ENCODE measurements at regions not wholly inside any gene's neighbourhood (a gene's known extent, or its start where the extent isn't known, plus 50 kb on each side); places are given as distances from the start of the nearest gene placed in this dataset.
"Not testable (repeated sequence)": the region's sequence is repeated elsewhere in the genome, so short reads cannot be mapped to it uniquely, and the experiment has no call there.

- Mint-ChIP-seq H3K27ac (no peak overlapping the region), H3K4me3 (no peak overlapping the region), H3K4me1 (no peaks in the 10 kb centered on the region), H3K9me3 (peaks cover 0 to 2% (median 0%) of the 10 kb centered on the region in 5 donors), H3K36me3 (no peaks in the 10 kb centered on the region), H3K27me3 (peaks cover 9 to 13% of the 10 kb centered on the region in 2 donors)
- H3K36me3 ChIP-seq (ENCODE audit: insufficient read depth, low read length), result no peaks in the 10 kb centered on the region
- DNase-seq, result no peak
- ChIA-PET CTCF (no interaction called here), POLR2A (no interaction called here)
- H3K4me3 ChIP-seq (ENCODE audit: low read length), result no peak overlapping the region
- no peaks in the 10 kb centered on the region for H3K4me1 ChIP-seq (ENCODE audit: insufficient read depth, low read length)
- no peaks in the 10 kb centered on the region for H3K9me3 ChIP-seq (ENCODE audit: low read length)
- H3K27me3 ChIP-seq (ENCODE audit: insufficient read depth, low read length, poor library complexity, severe bottlenecking), result no peaks in the 10 kb centered on the region
- H3K27ac ChIP-seq (ENCODE audit: low read depth, low read length), result no peak overlapping the region
These were observed 64.7 kb upstream of the HABP2 start for GRCh38 chr10:113488186-113488585.

GRCh38 chr10:113489522-113489921 lies 63.3 kb upstream of the HABP2 start:
- H3K9me3 ChIP-seq (ENCODE audit: low read length); POLR2A ChIA-PET; DNase-seq; H3K4me3 ChIP-seq (ENCODE audit: low read length); H3K4me1 ChIP-seq (ENCODE audit: insufficient read depth, low read length); H3K36me3 ChIP-seq (ENCODE audit: insufficient read depth, low read length); CTCF ChIA-PET; H3K27me3 Mint-ChIP-seq; H3K27ac Mint-ChIP-seq; H3K4me1 Mint-ChIP-seq; H3K27me3 ChIP-seq (ENCODE audit: insufficient read depth, low read length, poor library complexity, severe bottlenecking); H3K4me3 Mint-ChIP-seq; H3K36me3 Mint-ChIP-seq; H3K27ac ChIP-seq (ENCODE audit: low read depth, low read length); H3K9me3 Mint-ChIP-seq: not testable (repeated sequence)

GRCh38 chr10:113491967-113492565 lies 60.8 kb upstream of the HABP2 start:
- H3K4me3 ChIP-seq (ENCODE audit: low read length), result no peak overlapping the region
- no peaks in the 10 kb centered on the region for H3K27me3 ChIP-seq (ENCODE audit: insufficient read depth, low read length, poor library complexity, severe bottlenecking)
- Mint-ChIP-seq H3K27me3 (peaks cover 2 to 13% of the 10 kb centered on the region in 2 donors), H3K36me3 (no peaks in the 10 kb centered on the region), H3K27ac (no peak overlapping the region), H3K4me3 (no peak overlapping the region), H3K9me3 (peaks cover 0 to 2% (median 0%) of the 10 kb centered on the region in 5 donors), H3K4me1 (no peaks in the 10 kb centered on the region)
- no peak overlapping the region for H3K27ac ChIP-seq (ENCODE audit: low read depth, low read length)
- ChIA-PET CTCF (no interaction called here), POLR2A (no interaction called here)
- H3K36me3 ChIP-seq (ENCODE audit: insufficient read depth, low read length), result no peaks in the 10 kb centered on the region
- DNase-seq, result no peak
- no peaks in the 10 kb centered on the region for H3K4me1 ChIP-seq (ENCODE audit: insufficient read depth, low read length)
- H3K9me3 ChIP-seq (ENCODE audit: low read length), result no peaks in the 10 kb centered on the region

GRCh38 chr10:113493195-113493594 lies 59.7 kb upstream of the HABP2 start:
- Histone ChIP-seq H3K4me1 (ENCODE audit: insufficient read depth, low read length) (no peaks in the 10 kb centered on the region), H3K36me3 (ENCODE audit: insufficient read depth, low read length) (no peaks in the 10 kb centered on the region), H3K4me3 (ENCODE audit: low read length) (no peak overlapping the region), H3K9me3 (ENCODE audit: low read length) (no peaks in the 10 kb centered on the region), H3K27ac (ENCODE audit: low read depth, low read length) (no peak overlapping the region), H3K27me3 (ENCODE audit: insufficient read depth, low read length, poor library complexity, severe bottlenecking) (no peaks in the 10 kb centered on the region)
- Mint-ChIP-seq H3K27ac (no peak overlapping the region), H3K4me3 (no peak overlapping the region), H3K4me1 (no peaks in the 10 kb centered on the region), H3K9me3 (peaks cover 0 to 2% (median 0%) of the 10 kb centered on the region in 5 donors), H3K27me3 (peaks cover 2 to 16% of the 10 kb centered on the region in 2 donors), H3K36me3 (no peaks in the 10 kb centered on the region)
- ChIA-PET CTCF (no interaction called here), POLR2A (no interaction called here)
- DNase-seq, result no peak

- Histone ChIP-seq H3K27ac (ENCODE audit: low read depth, low read length) (no peak overlapping the region), H3K36me3 (ENCODE audit: insufficient read depth, low read length) (no peaks in the 10 kb centered on the region), H3K9me3 (ENCODE audit: low read length) (no peaks in the 10 kb centered on the region), H3K4me3 (ENCODE audit: low read length) (no peak overlapping the region), H3K4me1 (ENCODE audit: insufficient read depth, low read length) (no peaks in the 10 kb centered on the region), H3K27me3 (ENCODE audit: insufficient read depth, low read length, poor library complexity, severe bottlenecking) (no peaks in the 10 kb centered on the region)
- Mint-ChIP-seq H3K27ac (no peak overlapping the region), H3K27me3 (peaks cover 2 to 16% of the 10 kb centered on the region in 2 donors), H3K4me1 (no peaks in the 10 kb centered on the region), H3K36me3 (no peaks in the 10 kb centered on the region), H3K9me3 (peaks cover 0 to 2% (median 0%) of the 10 kb centered on the region in 5 donors), H3K4me3 (no peak overlapping the region)
- ChIA-PET CTCF (no interaction called here), POLR2A (no interaction called here)
- DNase-seq, result no peak
These were observed 59.0 kb upstream of the HABP2 start for GRCh38 chr10:113493882-113494301.

GRCh38 chr10:113494761-113495160 lies 58.1 kb upstream of the HABP2 start:
- no peak overlapping the region for H3K4me3 Mint-ChIP-seq
- H3K36me3 ChIP-seq (ENCODE audit: insufficient read depth, low read length), result no peaks in the 10 kb centered on the region
- no peaks in the 10 kb centered on the region for H3K4me1 Mint-ChIP-seq
- CTCF ChIA-PET, result no interaction called here
- no peaks in the 10 kb centered on the region for H3K9me3 ChIP-seq (ENCODE audit: low read length)
- no peaks in the 10 kb centered on the region for H3K27me3 ChIP-seq (ENCODE audit: insufficient read depth, low read length, poor library complexity, severe bottlenecking)
- H3K27ac ChIP-seq (ENCODE audit: low read depth, low read length), result no peak overlapping the region
- no peaks in the 10 kb centered on the region for H3K4me1 ChIP-seq (ENCODE audit: insufficient read depth, low read length)
- no peaks in the 10 kb centered on the region for H3K36me3 Mint-ChIP-seq
- no peak for DNase-seq
- H3K4me3 ChIP-seq (ENCODE audit: low read length), result no peak overlapping the region
- H3K9me3 Mint-ChIP-seq, result no peaks in the 10 kb centered on the region
- POLR2A ChIA-PET, result no interaction called here
- peaks cover 2 to 12% of the 10 kb centered on the region in 2 donors for H3K27me3 Mint-ChIP-seq
- H3K27ac Mint-ChIP-seq, result no peak overlapping the region

- no peak overlapping the region for H3K4me3 ChIP-seq (ENCODE audit: low read length)
- no peaks in the 10 kb centered on the region for H3K27me3 ChIP-seq (ENCODE audit: insufficient read depth, low read length, poor library complexity, severe bottlenecking)
- no peaks in the 10 kb centered on the region for H3K9me3 Mint-ChIP-seq
- H3K27ac Mint-ChIP-seq, result no peak overlapping the region
- DNase-seq, result no peak
- ChIA-PET CTCF (no interaction called here), POLR2A (no interaction called here)
- no peak overlapping the region for H3K27ac ChIP-seq (ENCODE audit: low read depth, low read length)
- H3K27me3 Mint-ChIP-seq, result peaks cover 2 to 16% of the 10 kb centered on the region in 2 donors
- no peaks in the 10 kb centered on the region for H3K36me3 ChIP-seq (ENCODE audit: insufficient read depth, low read length)
- H3K4me1 ChIP-seq (ENCODE audit: insufficient read depth, low read length), result no peaks in the 10 kb centered on the region
- H3K4me3 Mint-ChIP-seq, result no peak overlapping the region
- H3K9me3 ChIP-seq (ENCODE audit: low read length), result no peaks in the 10 kb centered on the region
- H3K36me3 Mint-ChIP-seq, result no peaks in the 10 kb centered on the region
- H3K4me1 Mint-ChIP-seq, result no peaks in the 10 kb centered on the region
These were observed 57.3 kb upstream of the HABP2 start for GRCh38 chr10:113495553-113495952.

DNA sequence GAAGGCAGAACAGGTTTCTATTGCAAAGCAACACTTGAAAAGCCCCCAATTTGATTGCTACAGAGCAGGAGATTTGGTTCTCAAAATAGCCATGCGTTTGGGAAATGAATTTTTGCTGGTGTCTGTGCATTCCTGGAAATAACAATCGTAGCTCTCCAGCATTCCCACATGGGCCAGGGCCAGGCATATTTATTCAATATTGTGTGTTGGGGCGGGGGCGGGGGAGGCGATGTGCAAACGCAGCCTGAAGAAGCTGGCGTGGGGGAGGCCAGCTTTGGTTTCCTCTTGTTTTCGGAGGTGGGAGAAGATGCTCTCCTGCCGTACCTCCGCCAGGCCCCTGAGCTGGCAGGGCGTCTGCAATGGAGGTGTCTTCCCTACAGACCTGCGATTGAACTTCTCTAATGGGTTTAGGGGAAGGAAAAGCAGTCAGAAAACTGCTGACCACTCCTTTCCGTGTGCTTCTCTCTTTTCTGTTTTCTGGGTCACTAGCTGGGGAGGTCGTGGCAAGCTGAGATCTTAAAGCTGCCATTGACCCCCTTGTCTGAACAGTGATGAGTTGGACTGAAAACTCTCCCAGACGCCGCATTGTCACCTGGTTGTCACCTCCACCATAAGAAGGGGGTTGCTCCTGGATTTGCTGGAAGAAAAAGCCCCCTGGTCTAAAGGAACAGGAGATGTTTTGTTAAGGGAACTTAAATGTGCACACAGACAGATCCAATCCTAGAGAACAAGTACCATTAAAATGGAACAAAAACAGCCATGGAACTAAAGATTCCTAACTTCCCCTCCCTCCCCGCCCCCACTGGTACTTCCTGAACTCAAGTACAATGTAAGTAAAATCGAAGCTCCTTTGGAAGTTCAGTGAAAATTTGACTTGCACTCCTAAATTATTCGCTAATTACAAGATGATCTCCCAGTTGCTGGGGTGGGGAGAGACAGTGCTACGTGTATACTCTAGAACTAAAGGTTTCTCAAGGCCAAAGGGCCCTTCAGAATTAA lies 56.4 kb upstream of the HABP2 start:
- peaks cover 2 to 20% of the 10 kb centered on the region in 2 donors for H3K27me3 Mint-ChIP-seq
- no peaks in the 10 kb centered on the region for H3K4me1 ChIP-seq (ENCODE audit: insufficient read depth, low read length)
- no peak overlapping the region for H3K4me3 Mint-ChIP-seq
- no peaks in the 10 kb centered on the region for H3K36me3 ChIP-seq (ENCODE audit: insufficient read depth, low read length)
- POLR2A ChIA-PET, result no interaction called here
- no peaks in the 10 kb centered on the region for H3K9me3 ChIP-seq (ENCODE audit: low read length)
- CTCF ChIA-PET, result no interaction called here
- no peaks in the 10 kb centered on the region for H3K36me3 Mint-ChIP-seq
- no peak overlapping the region for H3K27ac Mint-ChIP-seq
- peaks cover 0 to 1% (median 0%) of the 10 kb centered on the region in 5 donors for H3K9me3 Mint-ChIP-seq
- no peaks in the 10 kb centered on the region for H3K27me3 ChIP-seq (ENCODE audit: insufficient read depth, low read length, poor library complexity, severe bottlenecking)
- no peaks in the 10 kb centered on the region for H3K4me1 Mint-ChIP-seq
- H3K4me3 ChIP-seq (ENCODE audit: low read length), result no peak overlapping the region
- H3K27ac ChIP-seq (ENCODE audit: low read depth, low read length), result no peak overlapping the region
- DNase-seq, result no peak
